Endothelial cell of umbilical vein (primary cell): ENCODE measurements at regions not wholly inside any gene's neighbourhood (a gene's known extent, or its start where the extent isn't known, plus 50 kb on each side); places are given as distances from the start of the nearest gene placed in this dataset.
A peak's percentile ranks its signal among the peaks of the same experiment; 100 is the strongest.

Experiments
- BruUV-seq: library from RNA; stranded (reverse); fragments of 400-500 nt; replicated peaks from 2 replicates; lab custom pipeline; 2021; lab: Mats Ljungman, UMichigan
- CTCF ChIA-PET: fragments of 300-600, 350-600 bp; sonication (Branson Sonifier 250); formaldehyde crosslinking; loops from one replicate; lab custom pipeline; 2021; ENCODE audit warnings: antibody characterized with exemption, inconsistent platforms; lab: Charles Lee
- POLR2A ChIA-PET: fragments of 300-600, 350-600 bp; sonication (Branson Sonifier 250); formaldehyde crosslinking; loops from one replicate; lab custom pipeline; 2021; ENCODE audit warnings: antibody characterized with exemption, inconsistent platforms; lab: Charles Lee
- DNase-seq: peaks from one replicate; pipeline ENCODE4 v3.0.0-alpha.2; 2011; ENCODE audit warnings: low read depth, low spot score
- FAIRE-seq: peaks from 2 replicates; lab custom pipeline; 2011; peaks lifted over from hg19 to GRCh38; lab: Jason Lieb, UNC
- H2AFZ ChIP-seq: 2 replicates; pipeline ENCODE4 v1.6.0; 2012; ENCODE audit warnings: low read depth, low read length, control low read depth, inconsistent platforms
- H3K27ac ChIP-seq: 2 replicates; pipeline ENCODE4 v1.5.1; 2011; ENCODE audit warnings: low read depth, mild to moderate bottlenecking, control low read depth, low read length, moderate library complexity; ENCODE audit not compliant: insufficient read depth
- H3K27me3 ChIP-seq, 2 experiments: 2 replicates each; pipeline versions ENCODE4 v1.6.0 to v1.6.1; 2011; ENCODE audit warnings: low read length in 2 of 2, mixed read lengths in 1 of 2; ENCODE audit not compliant: control insufficient read depth in 2 of 2, insufficient read depth in 2 of 2
- H3K36me3 ChIP-seq, 2 experiments: 2 replicates in 1 of 2; 3 replicates in 1 of 2; pipeline ENCODE4 v1.5.1; 2011; ENCODE audit warnings: low read length in 2 of 2, mild to moderate bottlenecking in 1 of 2, moderate library complexity in 1 of 2; ENCODE audit not compliant: control insufficient read depth in 2 of 2, insufficient read depth in 2 of 2; ENCODE audit errors: extremely low read depth in 1 of 2
- H3K4me1 ChIP-seq: 3 replicates; pipeline ENCODE4 v1.5.1; 2011; ENCODE audit warnings: mild to moderate bottlenecking, low read length; ENCODE audit not compliant: control insufficient read depth, insufficient read depth; ENCODE audit errors: extremely low read depth
- H3K4me2 ChIP-seq: 2 replicates; pipeline ENCODE4 v1.6.1; 2011; ENCODE audit warnings: low read length, control low read depth, mixed read lengths; ENCODE audit not compliant: insufficient read depth
- H3K4me3 ChIP-seq, 3 experiments: fragments of 200-600 bp in 1 of 3; sonication (generic), shearing (Covaris generic) in 1 of 3; replicated peaks in 1 of 3; 2 replicates each; pipeline ENCODE4 v1.5.1; 2011 to 2016; ENCODE audit warnings: control low read depth in 3 of 3, low read length in 3 of 3, mild to moderate bottlenecking in 2 of 3, inconsistent platforms in 1 of 3, low read depth in 1 of 3, moderate library complexity in 1 of 3; ENCODE audit not compliant: insufficient read depth in 1 of 3
- H3K79me2 ChIP-seq: 2 replicates; pipeline ENCODE4 v1.6.0; 2012; ENCODE audit warnings: low read length, inconsistent platforms; ENCODE audit not compliant: control insufficient read depth, insufficient read depth
- H3K9ac ChIP-seq: replicated peaks from 2 replicates; pipeline ENCODE3; 2011; ENCODE audit warnings: low read length, control low read depth; ENCODE audit not compliant: insufficient read depth; ENCODE audit errors: extremely low read depth
- H3K9me1 ChIP-seq: replicated peaks from 3 replicates; pipeline ENCODE4 v1.6.0; 2011; ENCODE audit warnings: mild to moderate bottlenecking, low read length; ENCODE audit not compliant: control insufficient read depth, insufficient read depth; ENCODE audit errors: extremely low read depth
- H3K9me3 ChIP-seq: replicated peaks from 2 replicates; pipeline ENCODE4 v1.5.1; 2012; ENCODE audit warnings: low read length, inconsistent platforms; ENCODE audit not compliant: control insufficient read depth, insufficient read depth
- H4K20me1 ChIP-seq: replicated peaks from 2 replicates; pipeline ENCODE3; 2011; ENCODE audit warnings: mild to moderate bottlenecking, low read length; ENCODE audit not compliant: control insufficient read depth, insufficient read depth; ENCODE audit errors: extremely low read depth
- CTCF ChIP-seq, 2 donors: IDR thresholded peaks; 1 replicate in 1 of 2; 2 replicates in 1 of 2; pipeline ENCODE4 v1.5.1; 2011; ENCODE audit warnings: low read length in 2 of 2, mild to moderate bottlenecking in 2 of 2, moderate library complexity in 2 of 2, control low read depth in 1 of 2, inconsistent platforms in 1 of 2, low read depth in 1 of 2; ENCODE audit not compliant: insufficient read depth in 1 of 2; ENCODE audit errors: extremely low read depth in 1 of 2
- EZH2 ChIP-seq: IDR thresholded peaks from 2 replicates; pipeline ENCODE4 v1.6.1; 2012; ENCODE audit warnings: borderline replicate concordance, low read depth, mild to moderate bottlenecking, moderate library complexity, low read length, inconsistent platforms; ENCODE audit not compliant: severe bottlenecking
- FOS ChIP-seq: IDR thresholded peaks from 2 replicates; pipeline ENCODE4 v1.6.1; 2011; ENCODE audit warnings: mild to moderate bottlenecking, low read length, moderate library complexity, borderline replicate concordance; ENCODE audit not compliant: insufficient read depth
- GATA2 ChIP-seq: IDR thresholded peaks from 2 replicates; pipeline ENCODE4 v1.7.0; 2011; ENCODE audit warnings: low read depth, mild to moderate bottlenecking, moderate library complexity, mixed read lengths, low read length; ENCODE audit not compliant: insufficient read length, insufficient read depth
- MAX ChIP-seq: IDR thresholded peaks from 2 replicates; pipeline ENCODE4 v1.6.1; 2011; ENCODE audit not compliant: insufficient read depth, insufficient read length
- POLR2A ChIP-seq: IDR thresholded peaks from 2 replicates; pipeline ENCODE4 v1.6.1; 2012; ENCODE audit warnings: low read depth, mild to moderate bottlenecking, control low read depth, low read length
- POLR2AphosphoS5 ChIP-seq: IDR thresholded peaks from 2 replicates; pipeline ENCODE4 v1.6.1; 2012; ENCODE audit warnings: low read depth, mild to moderate bottlenecking, control low read depth, low read length, moderate library complexity; ENCODE audit not compliant: insufficient read depth
- dilution Hi-C: fragments of 300-500 bp; cut with MboI; formaldehyde crosslinking; loops from one replicate; pipeline ENCODE4 v1.15.0; 2019; ENCODE audit warnings: low sequenced_read_pairs; ENCODE audit not compliant: extremely low pct_ligation_motif_present
- intact Hi-C: fragments of 100-400 bp; cut with micrococcal nuclease; formaldehyde crosslinking; loops from one replicate; pipeline ENCODE4 v1.10.0; 2022

DNA sequence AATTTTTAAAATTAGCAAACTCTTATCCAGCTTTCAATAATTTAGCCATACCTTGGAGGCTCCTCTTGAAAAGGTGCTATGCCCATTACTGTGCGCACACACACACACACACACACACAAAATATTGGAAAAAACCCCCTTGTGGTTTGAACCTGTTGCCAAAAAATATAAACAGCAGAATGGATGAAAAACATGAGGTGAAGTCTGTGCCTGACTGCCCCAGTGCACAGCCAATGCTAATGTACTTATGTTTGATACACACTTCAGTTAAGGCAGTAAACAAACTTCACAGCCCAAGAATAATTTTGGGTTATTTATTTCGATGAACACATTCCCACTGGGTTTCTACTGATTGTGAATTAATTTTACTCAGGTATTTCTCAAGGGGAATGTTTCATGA is 113.2 kb upstream of the SEM1 start:
- H3K27me3 ChIP-seq: no peaks in the 10 kb centered on the region
- no peaks in the 10 kb centered on the region for H3K79me2 ChIP-seq
- H3K9me1 ChIP-seq: no peaks in the 10 kb centered on the region
- H4K20me1 ChIP-seq: no peaks in the 10 kb centered on the region
- H2AFZ ChIP-seq: no peak overlapping the region
- ChIA-PET CTCF (no interaction called here), POLR2A (no interaction called here)
- H3K36me3 ChIP-seq: no peaks in the 10 kb centered on the region
- H3K27ac ChIP-seq: no peak overlapping the region
- H3K9ac ChIP-seq: no peak overlapping the region
- H3K4me3 ChIP-seq: no peak overlapping the region
- intact Hi-C loops (loop anchor here (10.0 kb wide), 1 partner anchor 748 kb away; no protein-coding TSS in a partner anchor), dilution Hi-C loops (no loop called here)
- TF ChIP-seq EZH2 (no peak), MAX (no peak), CTCF (IDR thresholded peaks at IDR 0.05; ENCODE audit: extremely low read depth in 1 of 2, insufficient read depth in 1 of 2, low read depth in 1 of 2, low read length in 2 of 2) (no peak), POLR2AphosphoS5 (no peak), GATA2 (no peak)
- FAIRE-seq: no peak
- no peaks in the 10 kb centered on the region for H3K9me3 ChIP-seq
- H3K4me2 ChIP-seq: no peak overlapping the region
- DNase-seq: no peak
- no TSS peak for BruUV-seq
- no peaks in the 10 kb centered on the region for H3K4me1 ChIP-seq

GRCh38 chr7:96823274-96823673 is 113.6 kb upstream of the SEM1 start:
- intact Hi-C loops: loop anchor here (10.0 kb wide), 1 partner anchor 748 kb away; no protein-coding TSS in a partner anchor
- no peaks in the 10 kb centered on the region for H3K9me1 ChIP-seq
- H3K9me3 ChIP-seq: no peaks in the 10 kb centered on the region
- no peak overlapping the region for H3K4me2 ChIP-seq
- TF ChIP-seq FOS (peak; percentile 9), POLR2A (no peak)
- H3K27ac ChIP-seq: no peak overlapping the region
- H3K36me3 ChIP-seq: no peaks in the 10 kb centered on the region
- no peaks in the 10 kb centered on the region for H3K27me3 ChIP-seq
- H4K20me1 ChIP-seq: no peaks in the 10 kb centered on the region
- no peaks in the 10 kb centered on the region for H3K79me2 ChIP-seq
- dilution Hi-C loops: no loop called here
- H3K4me1 ChIP-seq: no peaks in the 10 kb centered on the region
- CTCF ChIA-PET: no interaction called here
- no peak overlapping the region for H3K4me3 ChIP-seq
- FAIRE-seq (no peak), DNase-seq (no peak)
- H3K9ac ChIP-seq: no peak overlapping the region
- POLR2A ChIA-PET: no interaction called here
- no TSS peak for BruUV-seq
- no peak overlapping the region for H2AFZ ChIP-seq
